ENCODE measurements at regions not wholly inside any gene's neighbourhood (a gene's known extent, or its start where the extent isn't known, plus 50 kb on each side); places are given as distances from the start of the nearest gene placed in this dataset.

- no peak for FAIRE-seq
- H2BK120ac ChIP-seq (replicated peaks; ENCODE audit: low read depth, low read length): no peak overlapping the region
- CTCF ChIA-PET (ENCODE audit: partially characterized antibody): no interaction called here
- H3K4ac ChIP-seq (replicated peaks; ENCODE audit: insufficient read length, low read depth, low read length): no peak overlapping the region
- H3K23ac ChIP-seq (ENCODE audit: insufficient read length): no peak overlapping the region
- H2BK15ac ChIP-seq (ENCODE audit: low read length): no peak overlapping the region
- POLR2A ChIA-PET (ENCODE audit: partially characterized antibody): no interaction called here
- no peak overlapping the region for H4K8ac ChIP-seq (ENCODE audit: extremely low read depth, insufficient read depth, low read length)
- H3K4me1 ChIP-seq (replicated peaks in 1 of 4; ENCODE audit: control insufficient read depth in 3 of 4, insufficient read depth in 4 of 4, low read length in 3 of 4): no peaks in the 10 kb centered on the region
- H2BK5ac ChIP-seq (ENCODE audit: low read depth, low read length): no peak overlapping the region
- no peaks in the 10 kb centered on the region for H3K79me2 ChIP-seq (ENCODE audit: control insufficient read depth in 1 of 2, insufficient read depth in 2 of 2, low read length in 2 of 2)
- no peak overlapping the region for H3K9ac ChIP-seq (replicated peaks in 1 of 4; ENCODE audit: extremely low read depth in 1 of 4, low read depth in 3 of 4, low read length in 3 of 4)
- no peak overlapping the region for H4K5ac ChIP-seq (ENCODE audit: insufficient read length, low read depth, low read length)
- no peaks in the 10 kb centered on the region for H3K9me3 ChIP-seq (ENCODE audit: insufficient read depth in 2 of 2, low read depth in 1 of 2, low read length in 1 of 2)
- DNase-seq (ENCODE audit: low read depth in 1 of 2, low spot score in 2 of 2): no peak
- H2BK20ac ChIP-seq (ENCODE audit: low read length): no peak overlapping the region
- no peaks in the 10 kb centered on the region for H3K79me1 ChIP-seq (ENCODE audit: low read depth, low read length)
- no peak overlapping the region for H2AFZ ChIP-seq (ENCODE audit: low read length)
- no peaks in the 10 kb centered on the region for H3K23me2 ChIP-seq (ENCODE audit: low read depth, low read length)
- no peak overlapping the region for H3K56ac ChIP-seq (replicated peaks; ENCODE audit: insufficient read length, low read depth, low read length)
- WGBS, 2 experiments (ENCODE audit: extremely low coverage in 1 of 2, insufficient coverage in 1 of 2, insufficient read length in 1 of 2, insufficient replicate concordance in 2 of 2, low coverage in 1 of 2, low lambda C conversion rate in 2 of 2, missing lambda C conversion rate in 1 of 2): 83% methylated on average over 5 of the region's 5 CpGs; no CpG with 5 or more reads in 1 of the 2 experiments
- H4K20me1 ChIP-seq (replicated peaks in 1 of 2; ENCODE audit: control insufficient read depth in 1 of 2, insufficient read depth in 2 of 2, low read length in 2 of 2): no peaks in the 10 kb centered on the region
- H3K4me3 ChIP-seq (ENCODE audit: extremely low read depth in 1 of 4, insufficient read depth in 2 of 4, low read depth in 3 of 4, low read length in 4 of 4): no peak overlapping the region
- no peak overlapping the region for H2BK12ac ChIP-seq (ENCODE audit: low read depth, low read length)
- H3K36me3 ChIP-seq (ENCODE audit: control insufficient read depth in 2 of 4, insufficient read depth in 4 of 4, low read length in 3 of 4): no peaks in the 10 kb centered on the region
- no peak overlapping the region for H3K14ac ChIP-seq (ENCODE audit: insufficient read length)
- H3K18ac ChIP-seq (ENCODE audit: extremely low read depth, low read length): no peak overlapping the region
- peaks cover 0 to 1% (median 0%) of the 10 kb centered on the region in 4 experiments; a peak in 1 of 7 replicates for H3K27me3 ChIP-seq (replicated peaks in 1 of 4; ENCODE audit: control insufficient read depth in 3 of 4, extremely low read depth in 1 of 4, insufficient read depth in 3 of 4, low read length in 3 of 4)
- no peak overlapping the region for H2AK5ac ChIP-seq (ENCODE audit: low read depth, low read length)
- H3K27ac ChIP-seq (ENCODE audit: low read depth, low read length): no peak overlapping the region
- no peak for TF ChIP-seq BCL11A (IDR thresholded peaks at IDR 0.05; ENCODE audit: low read depth in 2 of 2, low read length in 2 of 2)
- TF ChIP-seq TCF12 (IDR thresholded peaks at IDR 0.05; ENCODE audit: low read depth, low read length): no peak
- no peak for TF ChIP-seq POLR2A (IDR thresholded peaks at IDR 0.05; ENCODE audit: control extremely low read depth in 1 of 2, low read depth in 2 of 2, low read length in 2 of 2)
- H3K4me2 ChIP-seq (ENCODE audit: insufficient read depth in 1 of 2, low read depth in 2 of 2, low read length in 2 of 2): no peak overlapping the region
- H4K91ac ChIP-seq (replicated peaks; ENCODE audit: insufficient read length, low read length): no peak overlapping the region
Observed at GRCh38 chr4:186445040-186445439, 110.3 kb downstream of the MTNR1A start.
